ENCODE measurements at regions not wholly inside any gene's neighbourhood (a gene's known extent, or its start where the extent isn't known, plus 50 kb on each side); places are given as distances from the start of the nearest gene placed in this dataset.

GRCh38 chr1:213649373-213649772, 338.4 kb upstream of the PROX1 start:
- Histone ChIP-seq H3K9ac (ENCODE audit: low read length in 3 of 3) (no peak overlapping the region), H3K9me3 (ENCODE audit: control insufficient read depth in 2 of 3, insufficient read depth in 1 of 3, low read length in 3 of 3) (no peaks in the 10 kb centered on the region), H3K27ac (ENCODE audit: low read depth in 2 of 2, low read length in 2 of 2) (no peak overlapping the region), H3K27me3 (ENCODE audit: control insufficient read depth, insufficient read depth, low read length) (no peaks in the 10 kb centered on the region), H3K36me3 (ENCODE audit: control insufficient read depth in 2 of 3, insufficient read depth in 3 of 3, low read length in 3 of 3) (no peaks in the 10 kb centered on the region), H3K4me1 (ENCODE audit: control insufficient read depth in 2 of 3, insufficient read depth in 2 of 3, low read depth in 1 of 3, low read length in 3 of 3) (no peaks in the 10 kb centered on the region), H3K4me3 (ENCODE audit: low read length in 3 of 3) (no peak overlapping the region)
- FAIRE-seq (no peak), DNase-seq (no peak)
- TF ChIP-seq CTCF (IDR thresholded peaks at IDR 0.05; ENCODE audit: borderline replicate concordance, extremely low read depth, insufficient read depth): no peak
- intact Hi-C loops (cut with DNase I): no loop called here

- no peaks in the 10 kb centered on the region for H3K36me3 ChIP-seq (ENCODE audit: control insufficient read depth in 2 of 3, insufficient read depth in 3 of 3, low read length in 3 of 3)
- H3K4me3 ChIP-seq (ENCODE audit: low read length in 3 of 3): no peak overlapping the region
- H3K27ac ChIP-seq (ENCODE audit: low read depth in 2 of 2, low read length in 2 of 2): no peak overlapping the region
- no peaks in the 10 kb centered on the region for H3K27me3 ChIP-seq (ENCODE audit: control insufficient read depth, insufficient read depth, low read length)
- no peaks in the 10 kb centered on the region for H3K9me3 ChIP-seq (ENCODE audit: control insufficient read depth in 2 of 3, insufficient read depth in 1 of 3, low read length in 3 of 3)
- FAIRE-seq: no peak
- H3K4me1 ChIP-seq (ENCODE audit: control insufficient read depth in 2 of 3, insufficient read depth in 2 of 3, low read depth in 1 of 3, low read length in 3 of 3): no peaks in the 10 kb centered on the region
- intact Hi-C loops (cut with DNase I): no loop called here
- TF ChIP-seq CTCF (IDR thresholded peaks at IDR 0.05; ENCODE audit: borderline replicate concordance, extremely low read depth, insufficient read depth): no peak
- no peak overlapping the region for H3K9ac ChIP-seq (ENCODE audit: low read length in 3 of 3)
- no peak for DNase-seq
Observed at GRCh38 chr1:213650603-213651002, 337.2 kb upstream of the PROX1 start.

GRCh38 chr1:213651077-213651476, 336.7 kb upstream of the PROX1 start:
- FAIRE-seq: no peak
- Histone ChIP-seq H3K27ac (ENCODE audit: low read depth in 2 of 2, low read length in 2 of 2) (no peak overlapping the region), H3K4me3 (ENCODE audit: low read length in 3 of 3) (no peak overlapping the region)

More at GRCh38 chr1:213651077-213651476, 336.7 kb upstream of the PROX1 start:
- no peak for DNase-seq
- intact Hi-C loops (cut with DNase I): no loop called here
- TF ChIP-seq CTCF (IDR thresholded peaks at IDR 0.05; ENCODE audit: borderline replicate concordance, extremely low read depth, insufficient read depth): no peak
- H3K9ac ChIP-seq (ENCODE audit: low read length in 3 of 3): no peak overlapping the region
- H3K27me3 ChIP-seq (ENCODE audit: control insufficient read depth, insufficient read depth, low read length): no peaks in the 10 kb centered on the region
- H3K9me3 ChIP-seq (ENCODE audit: control insufficient read depth in 2 of 3, insufficient read depth in 1 of 3, low read length in 3 of 3): no peaks in the 10 kb centered on the region
- H3K36me3 ChIP-seq (ENCODE audit: control insufficient read depth in 2 of 3, insufficient read depth in 3 of 3, low read length in 3 of 3): no peaks in the 10 kb centered on the region
- no peaks in the 10 kb centered on the region for H3K4me1 ChIP-seq (ENCODE audit: control insufficient read depth in 2 of 3, insufficient read depth in 2 of 3, low read depth in 1 of 3, low read length in 3 of 3)

Data from kidney (tissue), 13 donors.